Stimulated activated CD4-positive, alpha-beta T cell treated with anti-CD3 and anti-CD28 coated beads, Interleukin-12 subunit alpha, Interleukin-12 subunit beta, amount 100 ng/mL, for 24 hours (primary cell): ENCODE measurements at regions not wholly inside any gene's neighbourhood (a gene's known extent, or its start where the extent isn't known, plus 50 kb on each side); places are given as distances from the start of the nearest gene placed in this dataset.

Experiments
- DNase-seq, 2 experiments: peaks; one replicate each; pipeline ENCODE4 v3.0.0-alpha.2; 2020; ENCODE audit warnings: low read depth in 2 of 2

DNA sequence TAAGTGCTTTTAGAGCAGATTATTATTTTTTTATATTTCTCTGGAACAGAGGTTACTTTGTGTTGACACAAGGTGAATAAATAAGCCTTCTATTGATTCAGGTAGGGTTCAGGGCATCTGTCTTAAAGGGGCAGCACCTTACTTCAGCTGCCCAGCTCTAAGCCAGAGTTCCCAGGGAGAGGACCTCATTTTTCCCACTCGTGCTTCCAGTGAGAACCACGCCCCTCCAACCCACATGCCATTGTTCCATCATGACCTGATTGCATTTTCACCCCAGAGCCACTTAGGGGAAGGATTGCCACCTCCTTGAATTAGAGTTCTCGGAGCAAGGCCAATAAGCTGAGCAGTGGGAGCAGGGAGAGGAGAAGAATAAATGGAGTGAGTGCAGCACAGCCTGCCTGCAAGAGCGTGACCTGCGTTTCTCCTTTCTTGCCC, 104.3 kb upstream of the FRY start:
- no peak for DNase-seq

- DNase-seq, result no peak
Observed at GRCh38 chr13:31929031-31929770, 102.4 kb upstream of the FRY start.

- no peak for DNase-seq
Observed at GRCh38 chr13:31930490-31930889, 101.1 kb upstream of the FRY start.

GRCh38 chr13:31930901-31931522, 100.6 kb upstream of the FRY start:
- no peak for DNase-seq

- no peak for DNase-seq
Observed at GRCh38 chr13:31937436-31937835, 94.1 kb upstream of the FRY start.

- DNase-seq, result no peak
Observed at GRCh38 chr13:31940076-31940475, 91.5 kb upstream of the FRY start.

DNA sequence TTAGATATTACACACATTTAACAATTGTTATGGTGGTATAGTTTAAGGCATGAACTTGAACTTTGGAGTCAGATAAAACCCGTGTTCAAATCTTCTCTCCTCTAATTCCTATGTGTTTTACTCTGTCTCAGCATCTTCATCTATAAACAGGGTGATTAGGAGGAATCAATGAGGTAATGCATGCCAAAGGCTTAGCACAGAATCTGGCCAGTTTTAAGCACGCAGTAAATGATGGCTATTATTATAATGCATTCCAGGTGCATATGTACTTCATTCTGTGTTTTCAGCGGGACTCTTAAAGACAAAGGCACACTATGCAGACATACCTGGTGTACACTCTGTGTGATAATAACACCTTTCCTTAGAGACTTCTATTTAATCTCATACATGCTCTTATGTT, 88.0 kb upstream of the FRY start:
- no peak for DNase-seq

- no peak for DNase-seq
Observed at GRCh38 chr13:31944262-31945160, 87.1 kb upstream of the FRY start.

DNA sequence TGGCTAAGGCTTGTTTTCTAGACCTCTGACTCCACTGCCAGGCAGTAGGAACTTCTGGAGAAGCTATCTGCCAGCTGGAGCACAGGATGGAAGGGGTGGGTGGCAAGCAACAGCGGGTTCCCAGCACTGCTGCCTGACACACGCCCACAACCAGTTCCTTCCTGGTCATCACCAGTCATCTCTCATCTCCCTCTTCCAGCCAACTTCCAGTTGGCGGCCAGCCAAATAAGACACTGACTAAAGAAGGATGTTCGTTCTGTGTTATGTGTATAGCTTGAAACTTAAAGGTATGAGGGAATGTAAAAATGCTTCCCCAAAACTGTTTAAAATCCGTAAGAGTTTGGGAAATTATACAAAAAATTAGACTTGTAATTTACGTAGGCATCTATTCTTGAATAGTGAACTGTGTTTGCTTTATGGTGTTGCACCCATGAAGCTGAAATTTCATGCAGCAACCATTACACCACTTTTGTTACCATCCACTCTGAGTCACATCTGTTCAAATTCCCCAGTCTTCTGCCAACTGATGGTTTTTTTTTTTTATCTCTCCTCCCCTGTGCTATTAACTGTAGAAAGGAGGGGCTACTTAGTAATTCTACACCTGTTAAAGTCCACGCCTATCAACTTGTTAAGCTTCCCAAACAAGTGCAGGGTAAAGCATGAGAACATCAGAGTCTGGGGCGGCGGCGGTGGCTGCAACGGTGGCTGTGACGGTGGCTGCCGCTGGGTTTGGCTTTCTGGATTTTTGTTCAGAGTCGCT, 86.2 kb upstream of the FRY start:
- no peak for DNase-seq

DNA sequence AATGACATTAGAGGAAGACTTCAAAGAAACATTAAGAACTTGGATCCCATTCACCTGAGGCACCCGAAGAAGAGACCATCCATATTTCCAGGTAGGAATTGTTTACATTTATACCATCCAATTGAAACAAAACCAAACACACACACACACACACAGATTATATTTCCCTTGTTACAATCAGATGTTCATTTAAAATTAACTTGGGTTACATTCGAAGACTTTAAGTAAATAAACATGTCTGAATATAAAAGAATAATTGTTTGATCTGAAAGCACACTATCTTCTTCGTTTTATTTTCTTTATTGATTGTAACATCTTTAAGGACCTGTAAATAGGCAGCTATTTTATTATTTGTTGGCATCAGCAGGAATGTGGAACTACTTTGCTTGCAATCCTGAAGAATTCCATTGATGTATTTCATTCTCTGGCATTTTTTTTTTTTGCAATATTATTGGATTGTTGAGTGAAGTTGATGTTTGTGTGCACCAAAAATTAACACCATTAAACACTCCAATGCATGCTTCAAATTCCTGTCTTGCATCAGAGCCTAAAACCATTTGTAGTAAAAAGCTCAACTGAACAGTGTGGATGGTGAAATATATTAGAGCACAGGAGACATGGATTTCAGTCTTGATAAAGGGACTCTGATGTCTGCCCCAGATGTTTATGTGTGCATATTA, 85.3 kb upstream of the FRY start:
- no peak for DNase-seq

GRCh38 chr13:31947105-31947504, 84.5 kb upstream of the FRY start:
- no peak for DNase-seq

- no peak for DNase-seq
Observed at GRCh38 chr13:31947506-31947905, 84.1 kb upstream of the FRY start.

DNA sequence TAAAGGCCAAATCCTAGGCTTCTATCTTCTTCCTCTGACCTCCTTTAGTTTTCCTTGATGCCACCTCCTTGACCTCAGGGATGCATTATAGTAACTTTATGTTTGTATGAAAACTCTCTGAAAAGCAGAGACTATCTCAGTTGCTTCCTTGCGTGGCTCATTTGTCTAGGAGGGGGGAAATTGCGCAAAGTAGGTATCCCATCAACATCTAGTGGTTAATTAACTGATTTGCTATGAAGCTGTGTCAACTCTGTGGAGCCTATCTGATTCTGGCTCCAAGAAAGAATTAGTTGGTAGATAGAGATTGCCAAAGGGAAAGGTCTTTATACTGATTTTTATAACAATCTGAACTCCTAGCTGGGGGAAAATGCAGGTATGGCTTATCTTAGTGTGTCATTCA, 82.1 kb upstream of the FRY start:
- DNase-seq, result no peak

GRCh38 chr13:31950111-31950815, 81.3 kb upstream of the FRY start:
- DNase-seq, result no peak

- no peak for DNase-seq
Observed at GRCh38 chr13:31951215-31951678, 80.3 kb upstream of the FRY start.

DNA sequence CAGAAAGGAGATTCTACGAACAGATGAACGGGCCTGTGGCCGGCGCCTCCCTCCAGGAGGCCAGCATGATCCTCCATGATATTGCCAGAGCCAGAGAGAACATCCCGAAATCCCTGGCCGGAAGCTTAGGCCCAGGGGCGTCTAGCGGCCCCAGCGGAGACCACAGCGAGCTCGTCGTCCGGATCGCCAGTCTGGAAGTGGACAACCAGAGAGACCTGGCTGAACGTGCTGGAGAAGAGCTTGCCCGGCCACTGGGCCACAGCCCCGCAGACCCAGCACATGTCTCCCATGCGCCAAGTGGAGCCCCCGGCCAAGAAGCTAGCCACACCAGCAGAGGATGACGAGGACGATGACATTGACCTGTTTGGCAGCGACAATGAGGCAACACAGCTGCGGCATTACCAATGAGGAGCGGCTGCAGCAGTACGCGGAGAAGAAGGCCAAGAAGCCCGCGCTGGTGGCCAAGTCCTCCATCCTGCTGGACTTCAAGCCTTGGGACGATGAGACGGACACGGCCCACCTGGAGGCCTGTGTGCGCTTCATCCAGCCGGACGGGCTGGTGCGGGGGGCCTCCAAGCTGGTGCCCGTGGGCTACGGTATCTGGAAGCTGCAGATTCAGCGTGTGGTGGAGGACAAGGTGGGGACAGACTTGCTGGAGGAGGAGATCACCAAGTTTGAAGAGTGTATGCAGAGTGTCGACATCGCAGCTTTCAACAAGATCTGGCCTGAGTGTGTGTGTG, 78.8 kb upstream of the FRY start:
- DNase-seq, result no peak

DNA sequence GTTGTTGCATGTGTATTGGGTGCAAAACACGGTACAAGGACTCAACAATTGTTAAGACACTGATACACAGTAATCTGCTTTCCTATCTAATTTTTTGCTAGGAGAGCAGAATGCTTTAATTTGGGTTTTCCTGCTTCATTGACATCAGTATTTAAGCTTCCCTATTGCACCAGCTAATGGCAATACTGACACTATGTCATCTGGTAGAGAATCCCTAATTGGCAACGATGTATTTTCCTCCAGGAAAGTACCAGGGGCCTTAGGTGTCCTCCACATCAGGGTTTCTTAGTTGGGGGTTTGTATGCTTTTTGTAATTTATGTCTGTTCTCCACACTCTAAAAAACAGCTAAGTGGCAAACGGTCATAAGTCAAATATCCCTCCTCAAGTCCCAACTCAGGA, 76.5 kb upstream of the FRY start:
- DNase-seq, result no peak

- DNase-seq, result no peak
Observed at GRCh38 chr13:31955741-31956140, 75.8 kb upstream of the FRY start.

- no peak for DNase-seq
Observed at GRCh38 chr13:31956980-31957644, 74.5 kb upstream of the FRY start.
